ENCODE measurements at regions not wholly inside any gene's neighbourhood (a gene's known extent, or its start where the extent isn't known, plus 50 kb on each side); places are given as distances from the start of the nearest gene placed in this dataset.

DNA sequence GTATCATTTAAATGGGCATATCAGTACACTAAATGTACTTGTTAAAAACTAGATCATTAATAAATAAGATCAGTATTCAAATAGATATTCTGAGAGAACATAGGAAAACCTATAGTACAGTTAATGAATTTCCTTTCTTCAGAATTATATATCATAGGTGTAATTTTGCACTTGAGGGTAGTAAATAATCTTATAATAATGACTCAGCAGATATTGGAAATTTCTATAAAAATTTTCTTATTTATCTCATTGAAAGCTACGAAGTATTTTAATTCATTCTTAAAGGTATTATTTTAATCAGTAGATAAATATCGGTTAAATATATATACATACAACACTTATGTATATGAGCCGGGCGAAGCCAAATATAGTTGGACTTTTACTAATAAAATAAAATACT lies 300.9 kb upstream of the SOX2 start:
- TF ChIP-seq, protein P1, sequence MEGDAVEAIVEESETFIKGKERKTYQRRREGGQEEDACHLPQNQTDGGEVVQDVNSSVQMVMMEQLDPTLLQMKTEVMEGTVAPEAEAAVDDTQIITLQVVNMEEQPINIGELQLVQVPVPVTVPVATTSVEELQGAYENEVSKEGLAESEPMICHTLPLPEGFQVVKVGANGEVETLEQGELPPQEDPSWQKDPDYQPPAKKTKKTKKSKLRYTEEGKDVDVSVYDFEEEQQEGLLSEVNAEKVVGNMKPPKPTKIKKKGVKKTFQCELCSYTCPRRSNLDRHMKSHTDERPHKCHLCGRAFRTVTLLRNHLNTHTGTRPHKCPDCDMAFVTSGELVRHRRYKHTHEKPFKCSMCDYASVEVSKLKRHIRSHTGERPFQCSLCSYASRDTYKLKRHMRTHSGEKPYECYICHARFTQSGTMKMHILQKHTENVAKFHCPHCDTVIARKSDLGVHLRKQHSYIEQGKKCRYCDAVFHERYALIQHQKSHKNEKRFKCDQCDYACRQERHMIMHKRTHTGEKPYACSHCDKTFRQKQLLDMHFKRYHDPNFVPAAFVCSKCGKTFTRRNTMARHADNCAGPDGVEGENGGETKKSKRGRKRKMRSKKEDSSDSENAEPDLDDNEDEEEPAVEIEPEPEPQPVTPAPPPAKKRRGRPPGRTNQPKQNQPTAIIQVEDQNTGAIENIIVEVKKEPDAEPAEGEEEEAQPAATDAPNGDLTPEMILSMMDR (IDR thresholded peaks at IDR 0.05; ENCODE audit: borderline replicate concordance, extremely low read depth, low read length, poor library complexity, severe bottlenecking): no peak
- no peak for TF ChIP-seq EZH2 (IDR thresholded peaks at IDR 0.05; ENCODE audit: borderline replicate concordance, low read depth, low read length, severe bottlenecking)
